ENCODE measurements at regions not wholly inside any gene's neighbourhood (a gene's known extent, or its start where the extent isn't known, plus 50 kb on each side); places are given as distances from the start of the nearest gene placed in this dataset.

DNA sequence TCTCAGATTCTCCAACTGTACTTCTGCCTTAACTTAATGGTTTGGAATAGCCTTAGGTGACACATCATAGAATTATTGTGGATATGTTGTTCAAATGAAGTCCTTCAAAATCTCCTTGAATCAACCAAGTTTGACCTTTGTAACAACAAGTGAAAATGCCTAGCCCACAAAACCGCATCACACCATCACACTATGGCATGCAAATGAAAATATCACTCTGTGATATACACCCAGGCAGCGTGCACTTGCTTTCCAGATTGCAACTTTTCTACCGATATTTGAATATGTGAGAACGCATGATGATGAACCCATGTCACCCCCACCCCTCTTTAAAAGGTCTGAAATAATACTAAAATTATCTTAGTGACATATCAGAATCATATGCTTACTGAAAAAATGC, 656.7 kb downstream of the GABRG1 start:
- TF ChIP-seq, protein P1, sequence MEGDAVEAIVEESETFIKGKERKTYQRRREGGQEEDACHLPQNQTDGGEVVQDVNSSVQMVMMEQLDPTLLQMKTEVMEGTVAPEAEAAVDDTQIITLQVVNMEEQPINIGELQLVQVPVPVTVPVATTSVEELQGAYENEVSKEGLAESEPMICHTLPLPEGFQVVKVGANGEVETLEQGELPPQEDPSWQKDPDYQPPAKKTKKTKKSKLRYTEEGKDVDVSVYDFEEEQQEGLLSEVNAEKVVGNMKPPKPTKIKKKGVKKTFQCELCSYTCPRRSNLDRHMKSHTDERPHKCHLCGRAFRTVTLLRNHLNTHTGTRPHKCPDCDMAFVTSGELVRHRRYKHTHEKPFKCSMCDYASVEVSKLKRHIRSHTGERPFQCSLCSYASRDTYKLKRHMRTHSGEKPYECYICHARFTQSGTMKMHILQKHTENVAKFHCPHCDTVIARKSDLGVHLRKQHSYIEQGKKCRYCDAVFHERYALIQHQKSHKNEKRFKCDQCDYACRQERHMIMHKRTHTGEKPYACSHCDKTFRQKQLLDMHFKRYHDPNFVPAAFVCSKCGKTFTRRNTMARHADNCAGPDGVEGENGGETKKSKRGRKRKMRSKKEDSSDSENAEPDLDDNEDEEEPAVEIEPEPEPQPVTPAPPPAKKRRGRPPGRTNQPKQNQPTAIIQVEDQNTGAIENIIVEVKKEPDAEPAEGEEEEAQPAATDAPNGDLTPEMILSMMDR (conservative IDR thresholded peaks at IDR 0.05) = no peak
- no peak for TF ChIP-seq ZFX (IDR thresholded peaks at IDR 0.05)
